ENCODE measurements at regions not wholly inside any gene's neighbourhood (a gene's known extent, or its start where the extent isn't known, plus 50 kb on each side); places are given as distances from the start of the nearest gene placed in this dataset.

GRCh38 chr16:22751104-22751667, 62.8 kb upstream of the HS3ST2 start:
- no peaks in the 10 kb centered on the region for H3K36me3 ChIP-seq (ENCODE audit: control insufficient read depth, insufficient read depth, low read length)
- BruUV-seq (replicated peaks) = no TSS peak
- H3K4me3 ChIP-seq (ENCODE audit: low read depth, low read length) = no peak overlapping the region
- H3K27me3 ChIP-seq (replicated peaks; ENCODE audit: control insufficient read depth, insufficient read depth, low read length) = no peaks in the 10 kb centered on the region; the same call in 1 of the 2 replicates
- TF ChIP-seq CTCF (IDR thresholded peaks at IDR 0.05; ENCODE audit: insufficient read depth in 1 of 2, low read depth in 1 of 2, low read length in 1 of 2, severe bottlenecking in 1 of 2, unreplicated experiment in 1 of 2) = no peak
- Mint-ChIP-seq H3K4me3 (ENCODE audit: unreplicated experiment) (no peak overlapping the region), H3K4me1 (ENCODE audit: low read depth, unreplicated experiment) (no peaks in the 10 kb centered on the region), H3K27me3 (ENCODE audit: insufficient read depth, unreplicated experiment) (peaks cover 5% of the 10 kb centered on the region), H3K36me3 (ENCODE audit: insufficient read depth, unreplicated experiment) (no peaks in the 10 kb centered on the region), H3K27ac (ENCODE audit: unreplicated experiment) (no peak overlapping the region), H3K9me3 (ENCODE audit: unreplicated experiment) (no peaks in the 10 kb centered on the region)
- DNase-seq = no peak
- intact Hi-C loops (cut with micrococcal nuclease; ENCODE audit: unreplicated experiment) = no loop called here
- H3K9me3 ChIP-seq = no peaks in the 10 kb centered on the region
- ChIA-PET CTCF (no interaction called here), POLR2A (no interaction called here)
- H3K4me1 ChIP-seq = no peaks in the 10 kb centered on the region

DNA sequence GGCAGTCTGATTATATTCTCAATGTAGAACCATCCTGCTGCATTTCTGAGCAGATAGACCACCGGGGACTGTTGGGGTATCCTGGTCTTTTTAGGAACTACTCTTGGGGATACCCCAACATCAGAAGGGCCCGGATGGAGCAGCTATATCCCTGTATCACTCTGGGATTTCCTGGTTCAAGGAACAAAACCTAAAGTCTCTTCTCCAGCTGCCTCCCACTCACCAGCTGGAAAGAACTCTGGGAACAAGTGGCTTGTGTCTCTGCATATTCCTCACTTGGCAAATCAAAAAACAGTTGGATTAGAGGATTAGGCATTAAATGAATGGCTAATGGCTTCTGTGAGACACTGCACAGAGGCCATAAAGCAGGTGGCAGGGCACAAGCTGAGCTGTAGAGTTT, 62.3 kb upstream of the HS3ST2 start:
- Mint-ChIP-seq H3K9me3 (ENCODE audit: unreplicated experiment) (no peaks in the 10 kb centered on the region), H3K36me3 (ENCODE audit: insufficient read depth, unreplicated experiment) (no peaks in the 10 kb centered on the region), H3K27ac (ENCODE audit: unreplicated experiment) (no peak overlapping the region), H3K27me3 (ENCODE audit: insufficient read depth, unreplicated experiment) (peaks cover 7% of the 10 kb centered on the region), H3K4me3 (ENCODE audit: unreplicated experiment) (no peak overlapping the region), H3K4me1 (ENCODE audit: low read depth, unreplicated experiment) (no peaks in the 10 kb centered on the region)
- H3K36me3 ChIP-seq (ENCODE audit: control insufficient read depth, insufficient read depth, low read length) = no peaks in the 10 kb centered on the region
- DNase-seq = no peak
- no peaks in the 10 kb centered on the region for H3K9me3 ChIP-seq
- ChIA-PET CTCF (no interaction called here), POLR2A (no interaction called here)
- H3K27me3 ChIP-seq (replicated peaks; ENCODE audit: control insufficient read depth, insufficient read depth, low read length) = no peaks in the 10 kb centered on the region; the same call in 1 of the 2 replicates
- BruUV-seq (replicated peaks) = no TSS peak
- H3K4me1 ChIP-seq = no peaks in the 10 kb centered on the region
- no peak for TF ChIP-seq CTCF (IDR thresholded peaks at IDR 0.05; ENCODE audit: insufficient read depth in 1 of 2, low read depth in 1 of 2, low read length in 1 of 2, severe bottlenecking in 1 of 2, unreplicated experiment in 1 of 2)
- intact Hi-C loops (cut with micrococcal nuclease; ENCODE audit: unreplicated experiment) = no loop called here
- H3K4me3 ChIP-seq (ENCODE audit: low read depth, low read length) = no peak overlapping the region

DNA sequence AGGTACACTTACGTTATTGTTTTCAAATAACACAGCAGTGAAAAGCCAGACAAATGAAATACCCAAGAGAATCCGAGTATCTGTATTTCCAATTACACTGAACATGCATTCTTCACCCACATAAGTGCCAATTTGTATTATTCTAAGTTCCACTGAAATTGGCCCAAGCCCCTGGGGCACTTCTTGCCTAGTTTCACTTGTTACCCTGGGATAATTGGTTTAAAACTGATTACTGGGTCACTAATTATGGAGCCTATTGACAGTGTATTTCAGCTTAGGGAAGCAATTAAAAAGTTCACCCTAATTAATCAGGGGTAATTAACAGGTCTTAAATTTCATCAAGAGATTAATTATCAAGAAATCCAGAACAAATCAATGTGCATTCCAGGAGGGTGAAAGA, 60.5 kb upstream of the HS3ST2 start:
- H3K9me3 Mint-ChIP-seq (ENCODE audit: unreplicated experiment) = no peaks in the 10 kb centered on the region
- no TSS peak for BruUV-seq (replicated peaks)
- Histone ChIP-seq H3K4me3 (ENCODE audit: low read depth, low read length) (no peak overlapping the region), H3K4me1 (no peaks in the 10 kb centered on the region), H3K27me3 (replicated peaks; ENCODE audit: control insufficient read depth, insufficient read depth, low read length) (no peaks in the 10 kb centered on the region; the same call in 1 of the 2 replicates), H3K36me3 (ENCODE audit: control insufficient read depth, insufficient read depth, low read length) (no peaks in the 10 kb centered on the region), H3K9me3 (no peaks in the 10 kb centered on the region)
- TF ChIP-seq CTCF (IDR thresholded peaks at IDR 0.05; ENCODE audit: insufficient read depth in 1 of 2, low read depth in 1 of 2, low read length in 1 of 2, severe bottlenecking in 1 of 2, unreplicated experiment in 1 of 2) = no peak
- H3K27me3 Mint-ChIP-seq (ENCODE audit: insufficient read depth, unreplicated experiment) = peaks cover 3% of the 10 kb centered on the region
- ChIA-PET CTCF (no interaction called here), POLR2A (no interaction called here)
- H3K36me3 Mint-ChIP-seq (ENCODE audit: insufficient read depth, unreplicated experiment) = no peaks in the 10 kb centered on the region
- no peak overlapping the region for H3K4me3 Mint-ChIP-seq (ENCODE audit: unreplicated experiment)
- no peak for DNase-seq
- intact Hi-C loops (cut with micrococcal nuclease; ENCODE audit: unreplicated experiment) = no loop called here
- no peaks in the 10 kb centered on the region for H3K4me1 Mint-ChIP-seq (ENCODE audit: low read depth, unreplicated experiment)
- H3K27ac Mint-ChIP-seq (ENCODE audit: unreplicated experiment) = no peak overlapping the region

Measured in Caco-2 (cell line).